GM23338 (cell line): ENCODE measurements at regions not wholly inside any gene's neighbourhood (a gene's known extent, or its start where the extent isn't known, plus 50 kb on each side); places are given as distances from the start of the nearest gene placed in this dataset.

Experiments used
- ATAC-seq: fragments of 200-7000 bp; cut with Tn5 transposase; 3 replicates; pipeline ENCODE4 v1.9.1; 2020
- DNase-seq: peaks from one replicate; pipeline ENCODE4 v3.0.0-alpha.2; 2015; ENCODE audit warnings: low spot score
- H2AFZ ChIP-seq: fragments of 200-600 bp; sonication (generic); 2 replicates; pipeline ENCODE4 v1.8.0; 2016; ENCODE audit warnings: antibody characterized with exemption, mild to moderate bottlenecking, moderate library complexity
- H3F3A ChIP-seq: fragments of 200-600 bp; sonication (generic); replicated peaks from 2 replicates; pipeline ENCODE4 v1.8.0; 2017; ENCODE audit warnings: antibody characterized with exemption, mixed run types, low read depth
- H3K27ac ChIP-seq: fragments of 200-600 bp; sonication (generic); 2 replicates; pipeline ENCODE4 v1.6.1; 2016; ENCODE audit warnings: low read depth
- H3K27me3 ChIP-seq: fragments of 200-600 bp; sonication (generic); 2 replicates; pipeline ENCODE4 v1.8.0; 2016; ENCODE audit warnings: mild to moderate bottlenecking, mixed run types, moderate library complexity; ENCODE audit not compliant: insufficient read depth
- H3K36me3 ChIP-seq: fragments of 200-600 bp; sonication (generic); 2 replicates; pipeline ENCODE4 v1.8.0; 2016; ENCODE audit warnings: mild to moderate bottlenecking; ENCODE audit not compliant: insufficient read depth
- H3K4me1 ChIP-seq: fragments of 200-600 bp; sonication (generic); 2 replicates; pipeline ENCODE4 v1.8.0; 2016; ENCODE audit warnings: mild to moderate bottlenecking, moderate library complexity; ENCODE audit not compliant: insufficient read depth
- H3K4me2 ChIP-seq: fragments of 200-600 bp; sonication (generic); 2 replicates; pipeline ENCODE4 v1.7.1; 2017; ENCODE audit warnings: mixed run types
- H3K4me3 ChIP-seq: fragments of 200-600 bp; sonication (generic); 2 replicates; pipeline ENCODE4 v1.6.1; 2016; ENCODE audit warnings: mixed run types
- H3K79me2 ChIP-seq: fragments of 200-600 bp; sonication (generic); replicated peaks from 2 replicates; pipeline ENCODE4 v1.8.0; 2017; ENCODE audit warnings: mild to moderate bottlenecking; ENCODE audit not compliant: insufficient read depth
- H3K9me2 ChIP-seq: fragments of 200-600 bp; sonication (generic); 2 replicates; pipeline ENCODE4 v1.8.0; 2017; ENCODE audit not compliant: insufficient read depth
- H4K20me1 ChIP-seq: fragments of 200-600 bp; sonication (generic); replicated peaks from 2 replicates; pipeline ENCODE4 v1.8.0; 2017; ENCODE audit warnings: mild to moderate bottlenecking; ENCODE audit not compliant: insufficient read depth
- H3K27ac Mint-ChIP-seq: 2 replicates; pipeline ENCODE4 v1.8.0; 2020; ENCODE audit warnings: inconsistent platforms, mild to moderate bottlenecking, moderate library complexity, mixed read lengths
- H3K27me3 Mint-ChIP-seq: 3 replicates; pipeline ENCODE4 v1.8.0; 2022; ENCODE audit warnings: low read depth, mild to moderate bottlenecking, moderate library complexity, mixed read lengths, inconsistent platforms; ENCODE audit not compliant: insufficient read depth, poor library complexity
- H3K36me3 Mint-ChIP-seq: 3 replicates; pipeline ENCODE4 v1.8.0; 2021; ENCODE audit warnings: low read depth, mild to moderate bottlenecking, inconsistent platforms, moderate library complexity, mixed read lengths
- H3K4me1 Mint-ChIP-seq: 3 replicates; pipeline ENCODE4 v1.8.0; 2020; ENCODE audit warnings: mild to moderate bottlenecking, inconsistent platforms, mixed read lengths
- H3K4me3 Mint-ChIP-seq: 3 replicates; pipeline ENCODE4 v1.8.0; 2021; ENCODE audit warnings: moderate library complexity, mild to moderate bottlenecking, inconsistent platforms, mixed read lengths
- H3K9me3 Mint-ChIP-seq: 3 replicates; pipeline ENCODE4 v1.8.0; 2020; ENCODE audit warnings: moderate library complexity, mild to moderate bottlenecking, inconsistent platforms, mixed read lengths
- EZH2 ChIP-seq: fragments of 200-600 bp; sonication (generic); IDR thresholded peaks from one replicate; pipeline ENCODE4 v1.8.0; 2017; ENCODE audit warnings: antibody characterized with exemption, mild to moderate bottlenecking, low read depth; ENCODE audit not compliant: unreplicated experiment
- EZH2phosphoT487 ChIP-seq: fragments of 200-600 bp; sonication (generic); IDR thresholded peaks from one replicate; pipeline ENCODE4 v1.8.1; 2018; ENCODE audit warnings: antibody characterized with exemption; ENCODE audit not compliant: unreplicated experiment
- JUNB ChIP-seq: IDR thresholded peaks from one replicate; pipeline ENCODE4 v1.6.1; 2016; ENCODE audit warnings: antibody characterized with exemption; ENCODE audit not compliant: unreplicated experiment
- NANOG ChIP-seq: IDR thresholded peaks from 2 replicates; pipeline ENCODE4 v1.6.1; 2016; ENCODE audit warnings: antibody characterized with exemption, borderline replicate concordance
- POLR2AphosphoS5 ChIP-seq: IDR thresholded peaks from 2 replicates; pipeline ENCODE4 v1.6.1; 2016; ENCODE audit warnings: antibody characterized with exemption, low read depth
- STAT1 ChIP-seq: IDR thresholded peaks from one replicate; pipeline ENCODE4 v1.6.1; 2016; ENCODE audit warnings: antibody characterized with exemption; ENCODE audit not compliant: unreplicated experiment
- ZNF331 ChIP-seq: fragments of 250-450 bp; sonication (Bioruptor Pico); IDR thresholded peaks from 2 replicates; pipeline ENCODE4 v1.5.0; 2020; ENCODE audit warnings: low read depth, mild to moderate bottlenecking, moderate library complexity
- TF ChIP-seq, protein P1 (sequence below): fragments of 250-450 bp; sonication (Bioruptor Pico); IDR thresholded peaks from 2 replicates; pipeline ENCODE4 v1.5.0; 2020; ENCODE audit warnings: mild to moderate bottlenecking, moderate library complexity
- TF ChIP-seq, protein P2 (sequence below): IDR thresholded peaks from one replicate; pipeline ENCODE4 v1.6.1; 2018; ENCODE audit warnings: antibody characterized with exemption; ENCODE audit not compliant: unreplicated experiment

DNA sequence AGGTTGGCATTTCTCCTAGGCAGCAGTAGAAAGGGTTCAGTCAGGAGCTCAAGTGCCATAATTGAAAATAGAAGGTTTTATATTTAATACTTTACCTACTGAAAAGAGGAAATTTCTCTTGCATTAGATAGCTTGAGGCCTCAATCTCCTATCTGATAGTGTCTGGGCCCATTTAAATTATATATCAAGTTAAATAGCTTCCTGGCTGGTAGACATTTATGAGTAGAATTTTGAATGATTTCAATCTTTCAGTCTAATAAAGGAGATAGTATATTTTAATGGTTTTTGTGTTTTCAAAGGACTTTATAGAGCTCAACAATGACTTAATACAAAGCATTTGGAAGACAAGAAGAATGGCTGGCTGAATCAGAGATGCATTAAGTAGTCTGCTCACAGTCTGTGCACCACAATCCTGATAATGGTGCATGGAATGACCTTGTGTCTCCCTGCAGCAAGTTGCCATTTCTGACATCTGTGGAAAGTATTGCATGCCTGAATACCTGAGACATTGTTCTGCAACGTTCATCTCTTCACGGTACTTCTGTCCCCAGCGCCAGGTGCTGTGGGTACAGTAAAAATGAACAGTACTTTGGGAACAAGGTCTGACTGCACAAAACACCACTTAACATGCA is 974.1 kb downstream of the TMTC2 start (continued):
- TF ChIP-seq, protein P1, sequence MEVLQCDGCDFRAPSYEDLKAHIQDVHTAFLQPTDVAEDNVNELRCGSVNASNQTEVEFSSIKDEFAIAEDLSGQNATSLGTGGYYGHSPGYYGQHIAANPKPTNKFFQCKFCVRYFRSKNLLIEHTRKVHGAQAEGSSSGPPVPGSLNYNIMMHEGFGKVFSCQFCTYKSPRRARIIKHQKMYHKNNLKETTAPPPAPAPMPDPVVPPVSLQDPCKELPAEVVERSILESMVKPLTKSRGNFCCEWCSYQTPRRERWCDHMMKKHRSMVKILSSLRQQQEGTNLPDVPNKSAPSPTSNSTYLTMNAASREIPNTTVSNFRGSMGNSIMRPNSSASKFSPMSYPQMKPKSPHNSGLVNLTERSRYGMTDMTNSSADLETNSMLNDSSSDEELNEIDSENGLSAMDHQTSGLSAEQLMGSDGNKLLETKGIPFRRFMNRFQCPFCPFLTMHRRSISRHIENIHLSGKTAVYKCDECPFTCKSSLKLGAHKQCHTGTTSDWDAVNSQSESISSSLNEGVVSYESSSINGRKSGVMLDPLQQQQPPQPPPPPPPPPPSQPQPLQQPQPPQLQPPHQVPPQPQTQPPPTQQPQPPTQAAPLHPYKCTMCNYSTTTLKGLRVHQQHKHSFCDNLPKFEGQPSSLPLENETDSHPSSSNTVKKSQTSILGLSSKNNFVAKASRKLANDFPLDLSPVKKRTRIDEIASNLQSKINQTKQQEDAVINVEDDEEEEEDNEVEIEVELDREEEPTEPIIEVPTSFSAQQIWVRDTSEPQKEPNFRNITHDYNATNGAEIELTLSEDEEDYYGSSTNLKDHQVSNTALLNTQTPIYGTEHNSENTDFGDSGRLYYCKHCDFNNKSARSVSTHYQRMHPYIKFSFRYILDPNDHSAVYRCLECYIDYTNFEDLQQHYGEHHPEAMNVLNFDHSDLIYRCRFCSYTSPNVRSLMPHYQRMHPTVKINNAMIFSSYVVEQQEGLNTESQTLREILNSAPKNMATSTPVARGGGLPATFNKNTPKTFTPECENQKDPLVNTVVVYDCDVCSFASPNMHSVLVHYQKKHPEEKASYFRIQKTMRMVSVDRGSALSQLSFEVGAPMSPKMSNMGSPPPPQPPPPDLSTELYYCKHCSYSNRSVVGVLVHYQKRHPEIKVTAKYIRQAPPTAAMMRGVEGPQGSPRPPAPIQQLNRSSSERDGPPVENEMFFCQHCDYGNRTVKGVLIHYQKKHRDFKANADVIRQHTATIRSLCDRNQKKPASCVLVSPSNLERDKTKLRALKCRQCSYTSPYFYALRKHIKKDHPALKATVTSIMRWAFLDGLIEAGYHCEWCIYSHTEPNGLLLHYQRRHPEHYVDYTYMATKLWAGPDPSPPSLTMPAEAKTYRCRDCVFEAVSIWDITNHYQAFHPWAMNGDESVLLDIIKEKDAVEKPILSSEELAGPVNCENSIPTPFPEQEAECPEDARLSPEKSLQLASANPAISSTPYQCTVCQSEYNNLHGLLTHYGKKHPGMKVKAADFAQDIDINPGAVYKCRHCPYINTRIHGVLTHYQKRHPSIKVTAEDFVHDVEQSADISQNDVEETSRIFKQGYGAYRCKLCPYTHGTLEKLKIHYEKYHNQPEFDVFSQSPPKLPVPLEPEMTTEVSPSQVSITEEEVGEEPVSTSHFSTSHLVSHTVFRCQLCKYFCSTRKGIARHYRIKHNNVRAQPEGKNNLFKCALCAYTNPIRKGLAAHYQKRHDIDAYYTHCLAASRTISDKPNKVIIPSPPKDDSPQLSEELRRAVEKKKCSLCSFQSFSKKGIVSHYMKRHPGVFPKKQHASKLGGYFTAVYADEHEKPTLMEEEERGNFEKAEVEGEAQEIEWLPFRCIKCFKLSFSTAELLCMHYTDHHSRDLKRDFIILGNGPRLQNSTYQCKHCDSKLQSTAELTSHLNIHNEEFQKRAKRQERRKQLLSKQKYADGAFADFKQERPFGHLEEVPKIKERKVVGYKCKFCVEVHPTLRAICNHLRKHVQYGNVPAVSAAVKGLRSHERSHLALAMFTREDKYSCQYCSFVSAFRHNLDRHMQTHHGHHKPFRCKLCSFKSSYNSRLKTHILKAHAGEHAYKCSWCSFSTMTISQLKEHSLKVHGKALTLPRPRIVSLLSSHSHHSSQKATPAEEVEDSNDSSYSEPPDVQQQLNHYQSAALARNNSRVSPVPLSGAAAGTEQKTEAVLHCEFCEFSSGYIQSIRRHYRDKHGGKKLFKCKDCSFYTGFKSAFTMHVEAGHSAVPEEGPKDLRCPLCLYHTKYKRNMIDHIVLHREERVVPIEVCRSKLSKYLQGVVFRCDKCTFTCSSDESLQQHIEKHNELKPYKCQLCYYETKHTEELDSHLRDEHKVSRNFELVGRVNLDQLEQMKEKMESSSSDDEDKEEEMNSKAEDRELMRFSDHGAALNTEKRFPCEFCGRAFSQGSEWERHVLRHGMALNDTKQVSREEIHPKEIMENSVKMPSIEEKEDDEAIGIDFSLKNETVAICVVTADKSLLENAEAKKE (CRISPR knock-in tag): no peak
- TF ChIP-seq POLR2AphosphoS5: no peak
- no peak for TF ChIP-seq NANOG
- TF ChIP-seq, protein P2, sequence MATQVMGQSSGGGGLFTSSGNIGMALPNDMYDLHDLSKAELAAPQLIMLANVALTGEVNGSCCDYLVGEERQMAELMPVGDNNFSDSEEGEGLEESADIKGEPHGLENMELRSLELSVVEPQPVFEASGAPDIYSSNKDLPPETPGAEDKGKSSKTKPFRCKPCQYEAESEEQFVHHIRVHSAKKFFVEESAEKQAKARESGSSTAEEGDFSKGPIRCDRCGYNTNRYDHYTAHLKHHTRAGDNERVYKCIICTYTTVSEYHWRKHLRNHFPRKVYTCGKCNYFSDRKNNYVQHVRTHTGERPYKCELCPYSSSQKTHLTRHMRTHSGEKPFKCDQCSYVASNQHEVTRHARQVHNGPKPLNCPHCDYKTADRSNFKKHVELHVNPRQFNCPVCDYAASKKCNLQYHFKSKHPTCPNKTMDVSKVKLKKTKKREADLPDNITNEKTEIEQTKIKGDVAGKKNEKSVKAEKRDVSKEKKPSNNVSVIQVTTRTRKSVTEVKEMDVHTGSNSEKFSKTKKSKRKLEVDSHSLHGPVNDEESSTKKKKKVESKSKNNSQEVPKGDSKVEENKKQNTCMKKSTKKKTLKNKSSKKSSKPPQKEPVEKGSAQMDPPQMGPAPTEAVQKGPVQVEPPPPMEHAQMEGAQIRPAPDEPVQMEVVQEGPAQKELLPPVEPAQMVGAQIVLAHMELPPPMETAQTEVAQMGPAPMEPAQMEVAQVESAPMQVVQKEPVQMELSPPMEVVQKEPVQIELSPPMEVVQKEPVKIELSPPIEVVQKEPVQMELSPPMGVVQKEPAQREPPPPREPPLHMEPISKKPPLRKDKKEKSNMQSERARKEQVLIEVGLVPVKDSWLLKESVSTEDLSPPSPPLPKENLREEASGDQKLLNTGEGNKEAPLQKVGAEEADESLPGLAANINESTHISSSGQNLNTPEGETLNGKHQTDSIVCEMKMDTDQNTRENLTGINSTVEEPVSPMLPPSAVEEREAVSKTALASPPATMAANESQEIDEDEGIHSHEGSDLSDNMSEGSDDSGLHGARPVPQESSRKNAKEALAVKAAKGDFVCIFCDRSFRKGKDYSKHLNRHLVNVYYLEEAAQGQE: no peak

DNA sequence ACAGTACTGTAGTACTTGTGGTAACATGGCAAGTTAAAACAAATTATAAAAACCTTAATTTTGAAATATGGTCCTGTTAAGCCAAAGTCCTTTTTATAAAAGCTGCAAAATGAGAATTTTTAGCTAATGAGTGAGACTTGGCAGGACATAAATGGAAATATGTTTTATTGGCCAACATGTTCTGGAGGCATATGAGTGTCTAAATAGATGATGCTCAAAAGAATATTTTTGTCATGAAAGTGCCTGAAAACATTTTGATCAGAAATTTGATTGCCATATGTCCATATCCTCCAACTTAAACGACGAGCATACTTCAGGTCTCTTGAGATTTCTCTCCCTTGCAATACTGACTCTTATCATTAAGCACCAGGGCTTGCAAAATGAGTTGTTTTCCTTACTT is 972.6 kb downstream of the TMTC2 start:
- DNase-seq: no peak
- H3K4me3 Mint-ChIP-seq: no peak overlapping the region
- Histone ChIP-seq H3K27ac (no peak overlapping the region), H3K27me3 (no peaks in the 10 kb centered on the region), H3K36me3 (no peaks in the 10 kb centered on the region), H3K4me1 (no peaks in the 10 kb centered on the region), H2AFZ (no peak overlapping the region), H4K20me1 (no peaks in the 10 kb centered on the region), H3K4me3 (no peak overlapping the region), H3F3A (no peaks in the 10 kb centered on the region), H3K4me2 (no peak overlapping the region), H3K9me2 (no peaks in the 10 kb centered on the region), H3K79me2 (no peaks in the 10 kb centered on the region)
- ATAC-seq: no peak
- no peak overlapping the region for H3K27ac Mint-ChIP-seq
- H3K4me1 Mint-ChIP-seq: no peaks in the 10 kb centered on the region
- no peaks in the 10 kb centered on the region for H3K27me3 Mint-ChIP-seq
- H3K9me3 Mint-ChIP-seq: no peaks in the 10 kb centered on the region
- no peaks in the 10 kb centered on the region for H3K36me3 Mint-ChIP-seq
- no peak for TF ChIP-seq JUNB
- no peak for TF ChIP-seq NANOG
- TF ChIP-seq, protein P2: no peak
- TF ChIP-seq ZNF331: no peak
- TF ChIP-seq EZH2: no peak
- TF ChIP-seq EZH2phosphoT487: no peak
- no peak for TF ChIP-seq STAT1
